ENCODE measurements at regions not wholly inside any gene's neighbourhood (a gene's known extent, or its start where the extent isn't known, plus 50 kb on each side); places are given as distances from the start of the nearest gene placed in this dataset.

- TF ChIP-seq CHD7 (IDR thresholded peaks at IDR 0.05; ENCODE audit: insufficient replicate concordance, low read length): no peak
- no peak for TF ChIP-seq RBBP5 (IDR thresholded peaks at IDR 0.05; ENCODE audit: borderline replicate concordance, low read depth, low read length)
- TF ChIP-seq EZH2 (IDR thresholded peaks at IDR 0.05; ENCODE audit: low read depth, low read length, severe bottlenecking): no peak
- TF ChIP-seq SIN3A (conservative IDR thresholded peaks at IDR 0.05 in 1 of 2, IDR thresholded peaks at IDR 0.05 in 1 of 2; ENCODE audit: low read depth in 1 of 2, low read length in 2 of 2): no peak
- no peak for TF ChIP-seq CEBPB (IDR thresholded peaks at IDR 0.05; ENCODE audit: low read depth, low read length)
- TF ChIP-seq EP300 (IDR thresholded peaks at IDR 0.05; ENCODE audit: borderline replicate concordance in 1 of 2, low read depth in 2 of 2, low read length in 2 of 2): no peak
- no peak for TF ChIP-seq JUND (IDR thresholded peaks at IDR 0.05; ENCODE audit: low read length)
Measured at GRCh38 chr20:6582449-6582848, 185.0 kb upstream of the BMP2 start (continued).
